ENCODE measurements at regions not wholly inside any gene's neighbourhood (a gene's known extent, or its start where the extent isn't known, plus 50 kb on each side); places are given as distances from the start of the nearest gene placed in this dataset.

DNA sequence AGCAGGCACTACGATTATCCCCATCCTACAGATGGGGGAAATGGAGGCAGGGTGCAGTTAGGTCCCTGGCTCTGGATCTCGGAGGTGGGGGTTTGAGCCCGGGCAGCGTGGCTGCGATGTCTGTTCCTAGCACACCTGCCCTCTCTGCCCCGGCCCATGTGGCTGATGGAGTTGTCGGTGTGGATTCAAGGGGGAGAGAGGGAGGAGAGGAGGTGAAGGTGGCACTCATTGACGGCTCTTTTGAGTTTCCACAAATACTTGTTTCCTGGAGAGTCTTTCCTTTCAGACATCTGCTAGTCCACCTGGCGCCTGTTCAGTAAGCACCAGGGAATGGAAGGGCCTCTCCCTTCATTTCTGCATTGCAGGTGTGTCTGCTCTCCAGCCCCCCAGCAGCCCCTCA is 69.9 kb downstream of the ARHGEF18 start:
- intact Hi-C loops (cut with micrococcal nuclease): no loop called here
- peaks cover 48 to 89% of the 10 kb centered on the region in 2 donors for H3K36me3 Mint-ChIP-seq
- TF ChIP-seq, protein P1, sequence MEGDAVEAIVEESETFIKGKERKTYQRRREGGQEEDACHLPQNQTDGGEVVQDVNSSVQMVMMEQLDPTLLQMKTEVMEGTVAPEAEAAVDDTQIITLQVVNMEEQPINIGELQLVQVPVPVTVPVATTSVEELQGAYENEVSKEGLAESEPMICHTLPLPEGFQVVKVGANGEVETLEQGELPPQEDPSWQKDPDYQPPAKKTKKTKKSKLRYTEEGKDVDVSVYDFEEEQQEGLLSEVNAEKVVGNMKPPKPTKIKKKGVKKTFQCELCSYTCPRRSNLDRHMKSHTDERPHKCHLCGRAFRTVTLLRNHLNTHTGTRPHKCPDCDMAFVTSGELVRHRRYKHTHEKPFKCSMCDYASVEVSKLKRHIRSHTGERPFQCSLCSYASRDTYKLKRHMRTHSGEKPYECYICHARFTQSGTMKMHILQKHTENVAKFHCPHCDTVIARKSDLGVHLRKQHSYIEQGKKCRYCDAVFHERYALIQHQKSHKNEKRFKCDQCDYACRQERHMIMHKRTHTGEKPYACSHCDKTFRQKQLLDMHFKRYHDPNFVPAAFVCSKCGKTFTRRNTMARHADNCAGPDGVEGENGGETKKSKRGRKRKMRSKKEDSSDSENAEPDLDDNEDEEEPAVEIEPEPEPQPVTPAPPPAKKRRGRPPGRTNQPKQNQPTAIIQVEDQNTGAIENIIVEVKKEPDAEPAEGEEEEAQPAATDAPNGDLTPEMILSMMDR (IDR thresholded peaks at IDR 0.05): no peak
- Histone ChIP-seq H3K4me3 (replicated peaks in 1 of 3; ENCODE audit: low read depth in 2 of 3, low read length in 3 of 3) (no peak overlapping the region), H3K27ac (ENCODE audit: low read depth in 1 of 2, low read length in 2 of 2) (peak overlapping the region in 1 of 2 donors; percentile 7), H3K4me1 (ENCODE audit: control insufficient read depth in 1 of 2, insufficient read depth in 2 of 2, low read length in 2 of 2) (no peaks in the 10 kb centered on the region), H3K9ac (ENCODE audit: insufficient read depth, low read length, poor library complexity, severe bottlenecking) (no peak overlapping the region), H4K20me1 (ENCODE audit: insufficient read depth, low read length) (peaks cover 89% of the 10 kb centered on the region), H3K27me3 (ENCODE audit: control insufficient read depth in 2 of 2, insufficient read depth in 2 of 2, low read length in 2 of 2) (no peaks in the 10 kb centered on the region), H3K9me3 (replicated peaks in 1 of 2; ENCODE audit: control insufficient read depth in 1 of 2, insufficient read depth in 1 of 2, low read length in 2 of 2) (no peaks in the 10 kb centered on the region), H3K36me3 (replicated peaks in 1 of 2; ENCODE audit: control insufficient read depth in 1 of 2, insufficient read depth in 2 of 2, low read length in 2 of 2) (peaks cover 50 to 83% of the 10 kb centered on the region in 2 donors), H3K4me2 (replicated peaks; ENCODE audit: extremely low read depth, low read length, poor library complexity, severe bottlenecking) (no peak overlapping the region), H3K79me2 (ENCODE audit: insufficient read depth, low read length) (peaks cover 76% of the 10 kb centered on the region), H2AFZ (ENCODE audit: insufficient read depth, low read depth, low read length, poor library complexity, severe bottlenecking) (no peak overlapping the region)
- peak overlapping the region in 2 of 7 donors; percentile 19 to 54 for H3K27ac Mint-ChIP-seq
- H3K9me3 Mint-ChIP-seq: no peaks in the 10 kb centered on the region
- H3K4me3 Mint-ChIP-seq: no peak overlapping the region
- no peaks in the 10 kb centered on the region for H3K4me1 Mint-ChIP-seq
- 100% methylated on average over 6 of the region's 9 CpGs for WGBS (ENCODE audit: insufficient coverage)
- DNase-seq: no peak
- H3K27me3 Mint-ChIP-seq (ENCODE audit: low read depth in 3 of 3): peaks cover 0 to 2% (median 0%) of the 10 kb centered on the region in 3 donors

DNA sequence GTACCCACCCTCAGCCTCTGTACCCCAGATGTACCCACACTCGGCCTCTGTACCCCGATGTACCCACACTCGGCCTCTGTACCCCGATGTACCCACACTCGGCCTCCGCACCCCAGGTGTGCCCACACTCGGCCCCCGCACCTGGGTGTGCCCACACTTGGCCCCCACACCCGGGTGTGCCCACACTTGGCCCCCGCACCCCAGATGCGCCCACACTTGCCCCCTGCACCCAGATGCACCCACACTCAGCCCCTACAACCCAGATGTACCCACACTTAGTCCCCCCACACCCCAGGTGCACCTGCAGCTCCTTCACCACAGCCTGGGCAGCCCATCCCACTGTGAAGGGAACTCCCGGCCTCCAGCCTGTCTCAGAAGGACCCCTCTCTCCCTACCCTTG is 69.7 kb downstream of the PEX11G start:
- Histone ChIP-seq H3K4me3 (replicated peaks in 1 of 3; ENCODE audit: low read depth in 2 of 3, low read length in 3 of 3) (no peak overlapping the region), H3K36me3 (replicated peaks in 1 of 2; ENCODE audit: control insufficient read depth in 1 of 2, insufficient read depth in 2 of 2, low read length in 2 of 2) (peaks cover 55 to 83% of the 10 kb centered on the region in 2 donors), H3K9ac (ENCODE audit: insufficient read depth, low read length, poor library complexity, severe bottlenecking) (no peak overlapping the region), H3K27me3 (ENCODE audit: control insufficient read depth in 2 of 2, insufficient read depth in 2 of 2, low read length in 2 of 2) (no peaks in the 10 kb centered on the region), H3K27ac (ENCODE audit: low read depth in 1 of 2, low read length in 2 of 2) (no peak overlapping the region), H3K4me1 (ENCODE audit: control insufficient read depth in 1 of 2, insufficient read depth in 2 of 2, low read length in 2 of 2) (no peaks in the 10 kb centered on the region), H3K4me2 (replicated peaks; ENCODE audit: extremely low read depth, low read length, poor library complexity, severe bottlenecking) (no peak overlapping the region), H2AFZ (ENCODE audit: insufficient read depth, low read depth, low read length, poor library complexity, severe bottlenecking) (no peak overlapping the region), H3K9me3 (replicated peaks in 1 of 2; ENCODE audit: control insufficient read depth in 1 of 2, insufficient read depth in 1 of 2, low read length in 2 of 2) (no peaks in the 10 kb centered on the region), H4K20me1 (ENCODE audit: insufficient read depth, low read length) (peaks cover 89% of the 10 kb centered on the region), H3K79me2 (ENCODE audit: insufficient read depth, low read length) (peaks cover 73% of the 10 kb centered on the region)
- H3K27ac Mint-ChIP-seq: peak overlapping the region in 2 of 7 donors; percentile 18 to 46
- intact Hi-C loops (cut with micrococcal nuclease): no loop called here
- peaks cover 51 to 89% of the 10 kb centered on the region in 2 donors for H3K36me3 Mint-ChIP-seq
- H3K4me3 Mint-ChIP-seq: no peak overlapping the region
- 96% methylated on average over 12 of the region's 12 CpGs for WGBS (ENCODE audit: insufficient coverage)
- no peaks in the 10 kb centered on the region for H3K9me3 Mint-ChIP-seq
- TF ChIP-seq, protein P1 (IDR thresholded peaks at IDR 0.05): no peak
- no peak for DNase-seq
- peaks cover 0 to 2% (median 0%) of the 10 kb centered on the region in 3 donors for H3K27me3 Mint-ChIP-seq (ENCODE audit: low read depth in 3 of 3)
- no peaks in the 10 kb centered on the region for H3K4me1 Mint-ChIP-seq

All from CD14-positive monocyte (primary cell).